ENCODE measurements at regions not wholly inside any gene's neighbourhood (a gene's known extent, or its start where the extent isn't known, plus 50 kb on each side); places are given as distances from the start of the nearest gene placed in this dataset.

GRCh38 chr2:71860381-71860926 lies 287.2 kb downstream of the CYP26B1 start:
- H3K4me1 ChIP-seq (ENCODE audit: control insufficient read depth, insufficient read depth, low read length): no peaks in the 10 kb centered on the region
- no peak overlapping the region for H3K4me3 ChIP-seq (ENCODE audit: low read length in 2 of 2)
- H3K27ac ChIP-seq (ENCODE audit: low read length): no peak overlapping the region
- H3K9ac ChIP-seq (ENCODE audit: low read length in 2 of 2): no peak overlapping the region
- H3K36me3 ChIP-seq (ENCODE audit: control insufficient read depth in 2 of 2, insufficient read depth in 2 of 2, low read length in 2 of 2): no peaks in the 10 kb centered on the region
- H3K27me3 ChIP-seq (ENCODE audit: control insufficient read depth in 1 of 2, insufficient read depth in 2 of 2, low read length in 2 of 2): peaks cover 0 to 4% of the 10 kb centered on the region in 2 donors
- peaks cover 1 to 9% of the 10 kb centered on the region in 2 donors for H3K9me3 ChIP-seq (ENCODE audit: control insufficient read depth in 2 of 2, low read length in 2 of 2)

DNA sequence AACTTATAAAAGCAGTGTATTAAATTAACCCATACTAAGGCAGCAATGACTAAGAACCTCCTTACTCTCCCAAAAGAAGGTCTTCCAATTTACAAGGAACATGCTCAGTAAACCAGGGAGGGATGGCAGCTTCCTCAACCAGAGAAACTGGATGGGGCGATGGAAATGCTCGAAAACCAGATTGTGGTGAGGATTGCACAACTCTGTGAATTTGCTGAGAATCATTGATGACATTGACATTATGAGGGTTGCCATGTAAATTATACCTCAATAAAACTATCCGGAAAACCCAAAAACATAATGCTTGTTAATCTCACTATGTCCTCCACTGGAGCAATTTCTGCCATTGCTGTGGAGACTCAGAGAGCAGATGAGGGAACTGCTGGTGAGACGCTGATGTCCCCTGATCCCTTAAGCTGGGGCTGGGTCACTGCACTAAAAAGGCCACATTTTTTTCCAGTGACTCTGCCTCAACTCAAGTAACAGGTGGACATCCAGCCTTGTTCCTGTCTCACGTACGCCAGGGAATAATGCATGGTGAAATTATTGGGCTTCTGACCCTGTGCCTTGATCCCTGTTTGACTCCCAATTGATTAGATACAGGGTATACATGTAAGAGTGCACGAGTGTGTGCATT lies 288.3 kb downstream of the CYP26B1 start:
- H3K27me3 ChIP-seq (ENCODE audit: control insufficient read depth in 1 of 2, insufficient read depth in 2 of 2, low read length in 2 of 2): peaks cover 3 to 4% of the 10 kb centered on the region in 2 donors
- no peaks in the 10 kb centered on the region for H3K4me1 ChIP-seq (ENCODE audit: control insufficient read depth, insufficient read depth, low read length)
- no peaks in the 10 kb centered on the region for H3K36me3 ChIP-seq (ENCODE audit: control insufficient read depth in 2 of 2, insufficient read depth in 2 of 2, low read length in 2 of 2)
- peaks cover 7 to 14% of the 10 kb centered on the region in 2 donors for H3K9me3 ChIP-seq (ENCODE audit: control insufficient read depth in 2 of 2, low read length in 2 of 2)
- no peak overlapping the region for H3K27ac ChIP-seq (ENCODE audit: low read length)
- no peak overlapping the region for H3K4me3 ChIP-seq (ENCODE audit: low read length in 2 of 2)
- H3K9ac ChIP-seq (ENCODE audit: low read length in 2 of 2): no peak overlapping the region

DNA sequence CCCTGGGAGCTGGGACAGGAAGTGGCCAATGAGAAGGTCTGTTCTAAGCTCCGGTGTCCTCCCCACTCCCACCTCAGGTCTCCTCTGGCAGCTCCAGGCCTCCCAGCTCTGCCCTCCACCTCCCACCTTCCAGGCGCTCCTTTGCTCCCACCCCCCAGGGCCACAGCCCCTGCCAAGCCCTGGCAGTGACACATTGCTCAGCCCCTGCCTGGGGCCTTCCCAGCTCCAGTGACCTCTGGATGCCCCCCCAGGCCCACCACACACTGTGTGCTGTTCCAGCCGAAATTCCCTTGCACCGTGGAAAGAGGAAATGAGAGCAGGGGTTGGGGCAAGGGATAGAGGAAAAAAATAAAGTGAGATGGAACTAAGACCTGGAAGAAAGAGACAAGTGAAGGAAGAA lies 289.6 kb downstream of the CYP26B1 start:
- H3K9ac ChIP-seq (ENCODE audit: low read length in 2 of 2): no peak overlapping the region
- H3K4me1 ChIP-seq (ENCODE audit: control insufficient read depth, insufficient read depth, low read length): peaks cover under 1% of the 10 kb centered on the region
- no peak overlapping the region for H3K4me3 ChIP-seq (ENCODE audit: low read length in 2 of 2)
- peaks cover 7 to 14% of the 10 kb centered on the region in 2 donors for H3K9me3 ChIP-seq (ENCODE audit: control insufficient read depth in 2 of 2, low read length in 2 of 2)
- peaks cover 3 to 4% of the 10 kb centered on the region in 2 donors for H3K27me3 ChIP-seq (ENCODE audit: control insufficient read depth in 1 of 2, insufficient read depth in 2 of 2, low read length in 2 of 2)
- H3K36me3 ChIP-seq (ENCODE audit: control insufficient read depth in 2 of 2, insufficient read depth in 2 of 2, low read length in 2 of 2): no peaks in the 10 kb centered on the region
- no peak overlapping the region for H3K27ac ChIP-seq (ENCODE audit: low read length)

DNA sequence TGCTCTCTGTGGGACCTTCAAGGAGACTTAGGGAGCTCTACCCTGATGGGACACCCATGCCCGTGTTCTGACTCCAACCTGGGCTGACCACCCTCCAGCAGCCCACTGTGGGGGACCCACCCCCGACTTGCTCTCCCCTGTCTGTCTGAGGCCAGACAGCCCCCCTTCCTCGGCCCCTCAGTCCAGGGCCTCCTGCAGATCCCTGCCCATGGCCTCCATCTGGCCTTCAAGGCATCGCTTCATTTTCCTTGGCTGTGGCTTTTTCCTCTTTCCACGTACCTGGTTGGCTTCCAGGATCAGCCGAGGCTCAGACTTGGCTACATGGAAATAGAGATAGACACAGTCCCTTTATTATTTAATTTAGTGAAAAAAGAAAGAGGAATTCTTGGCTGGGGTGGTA lies 290.0 kb downstream of the CYP26B1 start:
- Histone ChIP-seq H3K9me3 (ENCODE audit: control insufficient read depth in 2 of 2, low read length in 2 of 2) (peaks cover 7 to 14% of the 10 kb centered on the region in 2 donors), H3K4me3 (ENCODE audit: low read length in 2 of 2) (no peak overlapping the region), H3K27me3 (ENCODE audit: control insufficient read depth in 1 of 2, insufficient read depth in 2 of 2, low read length in 2 of 2) (peaks cover 4 to 6% of the 10 kb centered on the region in 2 donors), H3K9ac (ENCODE audit: low read length in 2 of 2) (no peak overlapping the region), H3K36me3 (ENCODE audit: control insufficient read depth in 2 of 2, insufficient read depth in 2 of 2, low read length in 2 of 2) (no peaks in the 10 kb centered on the region), H3K4me1 (ENCODE audit: control insufficient read depth, insufficient read depth, low read length) (peaks cover 5% of the 10 kb centered on the region), H3K27ac (ENCODE audit: low read length) (no peak overlapping the region)

DNA sequence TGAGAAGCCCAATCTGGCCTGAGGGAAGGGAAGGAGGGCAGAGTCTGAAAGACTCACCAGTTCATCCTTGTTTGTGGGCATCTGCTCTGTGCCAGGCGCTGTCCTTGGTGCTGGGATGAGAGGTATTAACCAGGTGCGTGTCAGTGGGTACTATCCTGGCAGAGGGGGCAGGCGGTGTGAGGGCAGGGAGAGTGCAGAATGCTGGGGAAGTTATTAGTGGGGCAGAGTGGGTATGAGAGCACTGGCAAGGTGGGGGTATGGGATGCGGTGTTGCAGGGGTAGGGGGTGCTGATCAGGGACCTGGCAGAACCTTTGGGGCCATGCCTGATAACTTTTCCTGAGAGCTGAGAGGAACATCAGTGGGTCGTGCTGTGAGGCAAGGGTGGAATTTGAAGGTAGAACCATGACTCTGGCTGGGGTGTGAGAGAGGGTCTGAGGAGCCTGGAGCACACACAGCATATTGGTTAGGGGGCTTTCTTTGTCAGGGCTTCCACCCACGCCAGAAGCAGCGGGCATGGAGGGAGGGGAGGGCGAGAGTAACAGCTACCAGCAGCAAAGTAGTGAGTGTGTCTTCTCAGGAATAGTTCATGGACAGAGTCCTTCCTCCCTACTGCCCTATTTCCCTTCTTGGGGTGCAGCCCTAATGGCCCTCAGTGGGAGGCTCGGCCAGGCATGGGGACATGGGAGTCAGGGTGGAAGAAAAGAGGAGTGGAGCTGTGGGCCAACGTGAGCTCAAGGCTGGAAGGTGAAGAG lies 290.7 kb downstream of the CYP26B1 start:
- H3K27me3 ChIP-seq (ENCODE audit: control insufficient read depth in 1 of 2, insufficient read depth in 2 of 2, low read length in 2 of 2): peaks cover 8% of the 10 kb centered on the region in 2 donors
- H3K4me3 ChIP-seq (ENCODE audit: low read length in 2 of 2): no peak overlapping the region
- no peaks in the 10 kb centered on the region for H3K36me3 ChIP-seq (ENCODE audit: control insufficient read depth in 2 of 2, insufficient read depth in 2 of 2, low read length in 2 of 2)
- no peak overlapping the region for H3K9ac ChIP-seq (ENCODE audit: low read length in 2 of 2)
- peaks cover 11% of the 10 kb centered on the region for H3K4me1 ChIP-seq (ENCODE audit: control insufficient read depth, insufficient read depth, low read length)
- no peak overlapping the region for H3K27ac ChIP-seq (ENCODE audit: low read length)
- H3K9me3 ChIP-seq (ENCODE audit: control insufficient read depth in 2 of 2, low read length in 2 of 2): peaks cover 7 to 14% of the 10 kb centered on the region in 2 donors

GRCh38 chr2:71853858-71854257 lies 293.8 kb downstream of the CYP26B1 start:
- H3K27ac ChIP-seq (ENCODE audit: low read length): no peak overlapping the region
- peaks cover 17% of the 10 kb centered on the region for H3K4me1 ChIP-seq (ENCODE audit: control insufficient read depth, insufficient read depth, low read length)
- no peaks in the 10 kb centered on the region for H3K36me3 ChIP-seq (ENCODE audit: control insufficient read depth in 2 of 2, insufficient read depth in 2 of 2, low read length in 2 of 2)
- H3K27me3 ChIP-seq (ENCODE audit: control insufficient read depth in 1 of 2, insufficient read depth in 2 of 2, low read length in 2 of 2): peaks cover 4 to 12% of the 10 kb centered on the region in 2 donors
- H3K9ac ChIP-seq (ENCODE audit: low read length in 2 of 2): no peak overlapping the region
- no peak overlapping the region for H3K4me3 ChIP-seq (ENCODE audit: low read length in 2 of 2)
- peaks cover 7 to 14% of the 10 kb centered on the region in 2 donors for H3K9me3 ChIP-seq (ENCODE audit: control insufficient read depth in 2 of 2, low read length in 2 of 2)

GRCh38 chr2:71852141-71852711 lies 295.4 kb downstream of the CYP26B1 start:
- Histone ChIP-seq H3K27me3 (ENCODE audit: control insufficient read depth in 1 of 2, insufficient read depth in 2 of 2, low read length in 2 of 2) (peaks cover 6 to 12% of the 10 kb centered on the region in 2 donors), H3K4me1 (ENCODE audit: control insufficient read depth, insufficient read depth, low read length) (peaks cover 17% of the 10 kb centered on the region), H3K4me3 (ENCODE audit: low read length in 2 of 2) (no peak overlapping the region), H3K36me3 (ENCODE audit: control insufficient read depth in 2 of 2, insufficient read depth in 2 of 2, low read length in 2 of 2) (no peaks in the 10 kb centered on the region), H3K27ac (ENCODE audit: low read length) (no peak overlapping the region), H3K9ac (ENCODE audit: low read length in 2 of 2) (no peak overlapping the region), H3K9me3 (ENCODE audit: control insufficient read depth in 2 of 2, low read length in 2 of 2) (peaks cover 7 to 14% of the 10 kb centered on the region in 2 donors)

GRCh38 chr2:71851094-71851750 lies 296.4 kb downstream of the CYP26B1 start:
- no peak overlapping the region for H3K27ac ChIP-seq (ENCODE audit: low read length)
- no peaks in the 10 kb centered on the region for H3K36me3 ChIP-seq (ENCODE audit: control insufficient read depth in 2 of 2, insufficient read depth in 2 of 2, low read length in 2 of 2)
- peaks cover 17% of the 10 kb centered on the region for H3K4me1 ChIP-seq (ENCODE audit: control insufficient read depth, insufficient read depth, low read length)
- peaks cover 7 to 12% of the 10 kb centered on the region in 2 donors for H3K9me3 ChIP-seq (ENCODE audit: control insufficient read depth in 2 of 2, low read length in 2 of 2)
- H3K27me3 ChIP-seq (ENCODE audit: control insufficient read depth in 1 of 2, insufficient read depth in 2 of 2, low read length in 2 of 2): peaks cover 6 to 12% of the 10 kb centered on the region in 2 donors
- no peak overlapping the region for H3K9ac ChIP-seq (ENCODE audit: low read length in 2 of 2)
- H3K4me3 ChIP-seq (ENCODE audit: low read length in 2 of 2): no peak overlapping the region

GRCh38 chr2:71850306-71850801 lies 297.3 kb downstream of the CYP26B1 start:
- no peak overlapping the region for H3K4me3 ChIP-seq (ENCODE audit: low read length in 2 of 2)
- H3K27ac ChIP-seq (ENCODE audit: low read length): no peak overlapping the region
- peaks cover 6 to 12% of the 10 kb centered on the region in 2 donors for H3K27me3 ChIP-seq (ENCODE audit: control insufficient read depth in 1 of 2, insufficient read depth in 2 of 2, low read length in 2 of 2)
- H3K9ac ChIP-seq (ENCODE audit: low read length in 2 of 2): no peak overlapping the region
- H3K36me3 ChIP-seq (ENCODE audit: control insufficient read depth in 2 of 2, insufficient read depth in 2 of 2, low read length in 2 of 2): no peaks in the 10 kb centered on the region
- peaks cover 17% of the 10 kb centered on the region for H3K4me1 ChIP-seq (ENCODE audit: control insufficient read depth, insufficient read depth, low read length)
- peaks cover 4 to 5% of the 10 kb centered on the region in 2 donors for H3K9me3 ChIP-seq (ENCODE audit: control insufficient read depth in 2 of 2, low read length in 2 of 2)

DNA sequence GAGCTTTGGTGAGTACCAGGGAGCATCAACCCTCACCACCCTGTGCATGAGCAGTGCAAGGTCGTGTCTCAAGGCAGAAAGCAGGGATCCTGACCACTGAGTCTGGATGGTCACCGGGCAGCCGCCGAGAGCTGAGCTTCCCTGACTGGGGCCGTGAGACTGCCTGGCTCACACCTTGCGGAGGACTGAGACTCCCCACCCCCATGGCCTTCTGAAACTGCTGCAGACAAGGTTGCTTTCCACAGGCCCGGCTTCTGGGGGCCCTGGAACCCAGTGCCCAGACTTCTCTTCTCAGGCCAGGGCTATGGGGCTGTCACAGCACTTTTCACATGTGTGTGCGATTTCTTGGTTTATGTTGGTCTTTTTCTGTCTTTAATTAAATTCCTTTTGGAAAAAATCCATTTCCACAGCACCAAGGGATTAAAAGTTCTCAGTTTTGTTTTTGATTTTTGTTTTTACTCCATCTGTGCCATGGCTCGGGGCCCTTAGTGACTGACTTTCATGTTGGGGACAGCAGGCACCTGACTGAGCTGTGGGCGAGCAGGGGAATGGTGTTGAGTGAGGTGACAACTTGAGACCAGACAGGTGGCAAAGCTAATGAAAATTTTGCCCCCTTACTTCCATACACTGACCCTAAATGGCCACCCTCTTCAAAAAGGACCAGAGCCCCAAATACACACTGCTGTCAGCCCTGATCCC lies 297.9 kb downstream of the CYP26B1 start:
- H3K4me3 ChIP-seq (ENCODE audit: low read length in 2 of 2): no peak overlapping the region
- H3K4me1 ChIP-seq (ENCODE audit: control insufficient read depth, insufficient read depth, low read length): peaks cover 17% of the 10 kb centered on the region
- no peak overlapping the region for H3K27ac ChIP-seq (ENCODE audit: low read length)
- H3K9me3 ChIP-seq (ENCODE audit: control insufficient read depth in 2 of 2, low read length in 2 of 2): no peaks in the 10 kb centered on the region
- H3K36me3 ChIP-seq (ENCODE audit: control insufficient read depth in 2 of 2, insufficient read depth in 2 of 2, low read length in 2 of 2): no peaks in the 10 kb centered on the region
- H3K9ac ChIP-seq (ENCODE audit: low read length in 2 of 2): no peak overlapping the region
- H3K27me3 ChIP-seq (ENCODE audit: control insufficient read depth in 1 of 2, insufficient read depth in 2 of 2, low read length in 2 of 2): peaks cover 6 to 13% of the 10 kb centered on the region in 2 donors
